Neural cell (in vitro differentiated cells): ENCODE measurements at regions not wholly inside any gene's neighbourhood (a gene's known extent, or its start where the extent isn't known, plus 50 kb on each side); places are given as distances from the start of the nearest gene placed in this dataset.

Experiments used
- H2AFZ ChIP-seq: fragments of 200-600, 300-800 bp; sonication (generic), shearing (Covaris generic); 2 replicates; pipeline ENCODE4 v1.6.0; 2014; ENCODE audit warnings: low read depth, mild to moderate bottlenecking, antibody characterized with exemption, low read length, moderate library complexity
- H3F3A ChIP-seq: fragments of 200-600 bp; shearing (Covaris generic); 2 replicates; pipeline ENCODE4 v1.6.1; 2016; ENCODE audit warnings: mild to moderate bottlenecking, moderate library complexity, mixed read lengths, antibody characterized with exemption, low read length; ENCODE audit not compliant: insufficient read depth, poor library complexity, severe bottlenecking
- H3K27ac ChIP-seq: fragments of 200-600, 300-800 bp; sonication (generic), shearing (Covaris generic); 2 replicates; pipeline ENCODE4 v1.5.1; 2014; ENCODE audit warnings: mild to moderate bottlenecking, low read length, moderate library complexity
- H3K27me3 ChIP-seq: fragments of 300-800, 200-600 bp; sonication (generic), shearing (Covaris generic); 2 replicates; pipeline ENCODE4 v1.6.0; 2014; ENCODE audit warnings: mild to moderate bottlenecking, low read depth, low read length, moderate library complexity; ENCODE audit not compliant: insufficient read depth
- H3K36me3 ChIP-seq: fragments of 300-800, 200-600 bp; sonication (generic), shearing (Covaris generic); 2 replicates; pipeline ENCODE4 v1.5.1; 2014; ENCODE audit warnings: mild to moderate bottlenecking, antibody characterized with exemption, low read length, moderate library complexity; ENCODE audit not compliant: insufficient read depth
- H3K4me2 ChIP-seq: fragments of 300-800, 200-600 bp; sonication (generic), shearing (Covaris generic); 2 replicates; pipeline ENCODE4 v1.6.0; 2014; ENCODE audit warnings: mild to moderate bottlenecking, low read length
- H3K4me3 ChIP-seq: fragments of 300-800, 200-600 bp; sonication (generic), shearing (Covaris generic); 2 replicates; pipeline ENCODE4 v1.5.1; 2014; ENCODE audit warnings: mild to moderate bottlenecking, low read length, moderate library complexity
- H3K79me2 ChIP-seq: fragments of 200-600 bp; shearing (Covaris generic); replicated peaks from 2 replicates; pipeline ENCODE4 v1.6.0; 2014; ENCODE audit warnings: mild to moderate bottlenecking, low read length, moderate library complexity; ENCODE audit not compliant: insufficient read depth
- H3K9ac ChIP-seq: fragments of 300-800, 200-600 bp; sonication (generic), shearing (Covaris generic); 2 replicates; pipeline ENCODE4 v1.6.1; 2016; ENCODE audit warnings: mild to moderate bottlenecking, low read length, mixed read lengths
- H3K9me2 ChIP-seq: fragments of 200-600 bp; shearing (Covaris generic); 2 replicates; pipeline ENCODE4 v1.6.1; 2016; ENCODE audit warnings: mild to moderate bottlenecking, low read length, mixed read lengths; ENCODE audit not compliant: insufficient read depth
- H3K9me3 ChIP-seq: fragments of 200-600, 300-800 bp; sonication (generic), shearing (Covaris generic); 2 replicates; pipeline ENCODE4 v1.6.1; 2016; ENCODE audit warnings: mild to moderate bottlenecking, mixed run types, low read length, moderate library complexity, mixed read lengths
- H4K20me1 ChIP-seq: fragments of 200-600 bp; shearing (Covaris generic); 2 replicates; pipeline ENCODE4 v1.6.1; 2016; ENCODE audit warnings: mild to moderate bottlenecking, mixed run types; ENCODE audit not compliant: insufficient read depth
- CTCF ChIP-seq: fragments of 450-650 bp; IDR thresholded peaks from 2 replicates; pipeline ENCODE4 v1.5.1; 2014; ENCODE audit warnings: antibody characterized with exemption, mild to moderate bottlenecking, moderate library complexity; ENCODE audit not compliant: poor library complexity, severe bottlenecking
- EP300 ChIP-seq: fragments of 450-650 bp; conservative IDR thresholded peaks from 2 replicates; pipeline ENCODE4 v1.6.1; 2014; ENCODE audit warnings: antibody characterized with exemption, mild to moderate bottlenecking, moderate library complexity; ENCODE audit not compliant: poor library complexity, severe bottlenecking
- EZH2 ChIP-seq: fragments of 200-600, 300-800 bp; shearing (Covaris generic), sonication (generic); IDR thresholded peaks from 2 replicates; pipeline ENCODE4 v1.6.1; 2014; ENCODE audit warnings: antibody characterized with exemption, low read length, borderline replicate concordance, mild to moderate bottlenecking; ENCODE audit not compliant: insufficient read depth, poor library complexity, severe bottlenecking
- MXI1 ChIP-seq: fragments of 450-650 bp; conservative IDR thresholded peaks from 2 replicates; pipeline ENCODE4 v1.6.1; 2014; ENCODE audit warnings: antibody characterized with exemption, mild to moderate bottlenecking; ENCODE audit not compliant: poor library complexity, severe bottlenecking
- POLR2AphosphoS5 ChIP-seq: IDR thresholded peaks from 2 replicates; pipeline ENCODE4 v1.6.1; 2012
- RAD21 ChIP-seq: fragments of 450-650 bp; conservative IDR thresholded peaks from 2 replicates; pipeline ENCODE4 v1.6.1; 2014; ENCODE audit warnings: antibody characterized with exemption, mild to moderate bottlenecking, moderate library complexity
- REST ChIP-seq: IDR thresholded peaks from 2 replicates; pipeline ENCODE4 v1.6.1; 2012; ENCODE audit warnings: borderline replicate concordance
- SMC3 ChIP-seq: fragments of 450-650 bp; conservative IDR thresholded peaks from 2 replicates; pipeline ENCODE4 v1.6.1; 2014; ENCODE audit warnings: antibody characterized with exemption, mild to moderate bottlenecking, moderate library complexity; ENCODE audit not compliant: poor library complexity
- TAF1 ChIP-seq: IDR thresholded peaks from 2 replicates; pipeline ENCODE4 v1.6.1; 2012; ENCODE audit warnings: low read depth

GRCh38 chr10:90652519-90652918 is 205.3 kb downstream of the HTR7 start:
- Histone ChIP-seq H3K36me3 (no peaks in the 10 kb centered on the region), H4K20me1 (no peaks in the 10 kb centered on the region), H3K27me3 (no peaks in the 10 kb centered on the region), H3K9me3 (no peaks in the 10 kb centered on the region), H3K9me2 (no peaks in the 10 kb centered on the region), H3K27ac (no peak overlapping the region), H3K79me2 (no peaks in the 10 kb centered on the region), H2AFZ (no peak overlapping the region), H3K4me2 (no peak overlapping the region), H3K9ac (no peak overlapping the region), H3F3A (no peaks in the 10 kb centered on the region), H3K4me3 (no peak overlapping the region)
- TF ChIP-seq CTCF = peak; percentile 47
- TF ChIP-seq SMC3 = peak; percentile 46
- TF ChIP-seq EP300 = no peak
- no peak for TF ChIP-seq TAF1
- peak; percentile 46 for TF ChIP-seq RAD21

- Histone ChIP-seq H3K79me2 (no peaks in the 10 kb centered on the region), H3K27me3 (no peaks in the 10 kb centered on the region), H3K9me3 (no peaks in the 10 kb centered on the region), H3K27ac (no peak overlapping the region), H3K4me3 (no peak overlapping the region), H3K36me3 (no peaks in the 10 kb centered on the region), H2AFZ (no peak overlapping the region), H3K4me2 (no peak overlapping the region), H3F3A (no peaks in the 10 kb centered on the region), H3K9ac (no peak overlapping the region), H4K20me1 (no peaks in the 10 kb centered on the region), H3K9me2 (no peaks in the 10 kb centered on the region)
- TF ChIP-seq MXI1 = no peak
Observed at GRCh38 chr10:90658791-90659190, 199.0 kb downstream of the HTR7 start.

GRCh38 chr10:90665905-90666662 is 191.8 kb downstream of the HTR7 start:
- Histone ChIP-seq H3K9me3 (no peaks in the 10 kb centered on the region), H3K4me2 (no peak overlapping the region), H3K9me2 (no peaks in the 10 kb centered on the region), H2AFZ (no peak overlapping the region), H3F3A (no peaks in the 10 kb centered on the region), H3K36me3 (no peaks in the 10 kb centered on the region), H3K27me3 (no peaks in the 10 kb centered on the region), H3K9ac (no peak overlapping the region), H3K27ac (no peak overlapping the region), H3K4me3 (no peak overlapping the region), H4K20me1 (no peaks in the 10 kb centered on the region), H3K79me2 (no peaks in the 10 kb centered on the region)
- TF ChIP-seq POLR2AphosphoS5 = no peak
- TF ChIP-seq SMC3 = no peak
- TF ChIP-seq MXI1 = no peak
- TF ChIP-seq RAD21 = no peak
- no peak for TF ChIP-seq REST
- no peak for TF ChIP-seq CTCF
- no peak for TF ChIP-seq TAF1
- TF ChIP-seq EP300 = no peak
- no peak for TF ChIP-seq EZH2
